Activated CD4-positive, alpha-beta T cell treated with anti-CD3 and anti-CD28 coated beads for 4 hours (primary cell): ENCODE measurements at regions not wholly inside any gene's neighbourhood (a gene's known extent, or its start where the extent isn't known, plus 50 kb on each side); places are given as distances from the start of the nearest gene placed in this dataset.
"Not testable (repeated sequence)": the region's sequence is repeated elsewhere in the genome, so short reads cannot be mapped to it uniquely, and the experiment has no call there.

ENCODE experiments used
- DNase-seq, 2 donors: peaks; one replicate each; pipeline ENCODE4 v3.0.0-alpha.2; 2020

GRCh38 chr13:84098273-84098672, 216.0 kb upstream of the SLITRK1 start:
- DNase-seq, result no peak

GRCh38 chr13:84097148-84097547, 214.9 kb upstream of the SLITRK1 start:
- DNase-seq, result no peak

DNA sequence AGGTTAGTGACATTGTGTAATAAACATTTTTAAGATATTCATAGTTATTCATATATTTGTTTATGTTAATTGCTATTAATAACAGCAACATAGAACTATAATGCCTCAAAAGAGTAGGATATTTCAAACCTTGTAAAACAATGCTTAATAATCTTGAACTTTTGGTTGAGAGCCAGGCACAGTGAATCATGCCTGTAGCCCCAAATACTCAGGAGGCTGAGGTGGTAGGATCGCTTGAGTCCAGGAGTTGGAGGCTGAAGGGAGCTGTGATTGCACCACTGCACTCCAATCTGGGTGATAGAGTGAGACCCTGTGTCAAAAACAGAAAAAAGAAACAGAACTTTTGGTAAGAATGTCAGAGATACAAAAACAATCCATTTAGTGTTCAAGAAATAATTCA, 213.9 kb upstream of the SLITRK1 start:
- no peak for DNase-seq

DNA sequence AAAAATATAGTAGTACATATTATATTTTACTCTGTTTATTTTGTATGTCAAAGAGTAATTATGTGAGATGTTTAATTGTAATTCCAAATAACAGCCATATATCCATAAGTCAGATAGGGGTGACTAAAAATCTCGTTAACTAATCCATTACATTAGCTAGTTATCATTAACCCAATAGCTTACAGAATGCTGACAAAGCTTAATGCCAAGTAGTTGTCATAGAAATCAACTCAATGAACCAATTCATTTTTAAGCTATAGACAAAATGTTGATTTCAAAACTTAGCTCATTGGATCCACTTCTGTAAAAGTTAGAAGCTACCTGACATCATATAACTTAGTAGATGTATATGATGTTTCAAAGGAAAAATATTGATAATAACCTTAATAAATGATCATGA, 206.7 kb upstream of the SLITRK1 start:
- no peak for DNase-seq

- DNase-seq, result no peak
Observed at GRCh38 chr13:84086847-84087162, 204.5 kb upstream of the SLITRK1 start.

DNA sequence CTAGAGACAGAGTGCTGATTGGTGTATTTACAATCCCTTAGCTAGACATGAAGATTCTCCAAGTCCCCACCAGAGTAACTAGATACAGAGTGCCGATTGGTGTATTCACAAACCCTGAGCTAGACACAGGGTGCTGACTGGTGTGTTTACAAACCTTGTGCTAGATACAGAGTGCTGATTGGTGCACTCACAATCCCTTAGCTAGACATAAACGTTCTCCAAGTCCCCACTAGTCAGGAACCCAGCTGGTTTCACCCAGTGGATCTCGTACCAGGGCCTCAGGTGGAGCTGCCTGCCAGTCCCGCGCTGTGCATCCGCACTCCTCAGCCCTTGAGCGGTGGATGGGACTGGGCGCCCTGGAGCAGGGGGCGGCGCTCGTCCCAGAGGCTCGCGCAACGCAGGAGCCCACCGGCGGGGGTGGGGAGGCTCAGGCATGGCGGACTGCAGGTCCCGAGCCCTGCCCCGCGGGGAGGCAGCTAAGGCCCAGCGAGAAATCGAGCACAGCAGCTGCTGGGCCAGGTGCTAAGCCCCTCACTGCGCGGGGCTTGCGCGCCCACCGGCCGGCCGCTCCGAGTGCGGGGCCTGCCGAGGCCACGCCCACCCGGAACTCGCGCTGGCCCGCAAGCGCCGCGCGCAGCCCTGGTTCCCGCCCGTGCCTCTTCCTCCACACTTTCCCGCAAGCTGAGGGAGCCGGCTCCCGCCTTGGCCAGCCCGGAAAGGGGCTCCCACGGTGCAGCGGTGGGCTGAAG, 204.0 kb upstream of the SLITRK1 start:
- DNase-seq, result not testable (repeated sequence)

DNA sequence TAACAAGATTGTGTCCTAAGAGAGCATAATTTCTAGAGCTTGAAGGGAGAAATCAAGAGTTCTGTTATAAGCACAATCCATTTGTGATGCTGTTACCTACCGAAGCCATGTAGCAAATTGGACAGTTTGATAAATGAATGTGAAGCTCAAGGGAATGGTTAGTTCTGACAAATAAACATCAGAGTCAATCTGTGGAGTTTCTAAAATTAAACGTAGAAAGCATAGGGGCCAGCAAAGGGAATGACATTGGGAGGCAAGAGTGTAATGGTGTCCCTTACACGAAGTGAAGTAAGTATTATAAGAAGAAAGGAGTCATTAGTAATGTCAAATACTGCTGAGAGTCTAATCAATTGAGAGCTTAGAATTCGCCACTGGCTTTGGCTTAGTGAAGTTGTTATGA, 200.2 kb upstream of the SLITRK1 start:
- DNase-seq, result no peak

- no peak for DNase-seq
Observed at GRCh38 chr13:84080748-84081530, 198.7 kb upstream of the SLITRK1 start.

DNA sequence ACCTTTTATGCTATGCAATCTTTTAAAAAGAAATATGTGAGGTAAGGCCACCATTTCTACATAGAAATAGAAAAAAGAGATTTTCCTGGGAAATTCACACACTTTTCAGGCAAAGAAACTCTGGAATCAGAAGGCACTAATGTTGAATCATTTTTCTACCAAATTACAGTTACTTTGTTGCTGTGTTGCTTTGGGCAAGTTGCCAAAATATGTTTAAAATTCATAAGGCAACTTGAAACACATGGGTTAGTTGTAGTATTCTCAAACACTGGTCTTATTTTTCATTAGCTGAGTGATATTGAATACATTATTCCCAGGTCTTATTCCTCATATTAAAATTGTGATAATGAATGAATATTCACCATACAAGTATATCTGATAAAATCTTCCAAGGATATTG, 195.0 kb upstream of the SLITRK1 start:
- DNase-seq, result no peak

DNA sequence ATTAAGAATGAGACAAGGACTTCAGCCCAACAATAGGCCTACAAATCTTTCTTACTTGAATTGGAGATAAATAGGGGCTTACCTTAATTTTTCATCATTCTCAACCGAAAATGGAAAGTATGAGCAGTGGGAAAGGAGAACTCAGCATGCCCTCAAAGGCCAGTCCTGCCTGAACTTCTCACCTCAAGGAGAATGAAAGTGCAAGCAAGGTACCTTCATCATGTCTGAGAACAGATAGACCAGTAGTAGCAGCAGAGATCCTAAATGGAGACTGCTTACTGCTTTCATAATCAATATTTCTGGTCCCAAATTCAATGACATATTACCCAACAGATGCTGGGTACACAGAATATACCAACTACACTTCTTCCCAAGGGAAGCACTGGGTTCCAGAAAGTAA, 194.0 kb upstream of the SLITRK1 start:
- no peak for DNase-seq

DNA sequence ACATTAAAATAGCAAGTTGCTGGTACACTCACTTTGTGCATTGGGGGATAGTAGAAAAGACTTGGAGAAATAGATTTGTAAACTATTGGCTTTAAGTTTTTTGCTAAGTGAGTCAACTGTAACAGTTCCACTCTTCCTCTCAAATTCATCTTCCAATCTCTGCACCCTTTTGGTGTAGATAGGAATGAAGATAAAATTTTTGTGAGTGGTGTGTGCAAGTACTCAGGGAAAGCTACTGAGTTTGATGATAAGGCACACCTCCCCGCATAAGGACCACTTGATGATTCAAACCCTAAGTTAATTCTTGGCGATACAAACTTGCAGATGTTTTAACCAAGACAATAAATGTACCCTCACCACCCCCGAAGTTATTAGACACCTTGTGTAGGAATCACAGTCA, 168.3 kb upstream of the SLITRK1 start:
- DNase-seq, result no peak

DNA sequence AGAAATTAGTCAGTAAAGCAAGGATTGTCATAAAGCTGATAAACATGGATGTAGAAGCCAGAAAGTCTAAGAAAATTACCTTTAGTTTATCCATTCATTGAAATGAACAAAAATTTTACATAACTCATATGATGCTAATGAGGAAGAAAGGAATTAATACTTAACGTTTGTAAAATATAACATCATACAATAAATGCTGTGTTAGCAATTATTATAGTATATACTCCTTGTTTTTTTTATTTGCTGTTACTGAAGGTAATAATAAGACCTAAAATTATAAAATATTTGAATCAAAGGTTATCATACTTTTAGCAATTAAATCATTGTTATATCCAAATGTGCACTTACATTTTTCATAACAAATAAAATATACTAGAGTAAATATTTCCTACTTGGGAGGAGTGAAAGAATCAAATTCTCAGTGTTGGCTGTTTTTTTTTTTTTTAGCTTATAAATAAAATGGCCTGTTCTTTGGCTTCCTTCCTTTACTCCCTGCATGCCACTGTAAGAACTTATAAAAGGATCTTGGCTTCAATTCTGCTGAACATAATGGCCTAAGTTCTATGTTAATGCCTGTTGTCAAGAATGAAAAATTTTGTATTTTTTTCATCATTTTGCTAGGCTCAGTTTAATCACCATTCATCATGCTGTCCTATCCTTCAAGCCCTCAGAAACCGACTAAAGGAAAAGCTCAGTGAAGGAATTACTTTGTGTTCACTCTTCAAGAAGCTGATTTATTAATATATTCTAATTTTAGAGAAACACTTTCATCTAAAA, 167.4 kb upstream of the SLITRK1 start:
- DNase-seq, result no peak

DNA sequence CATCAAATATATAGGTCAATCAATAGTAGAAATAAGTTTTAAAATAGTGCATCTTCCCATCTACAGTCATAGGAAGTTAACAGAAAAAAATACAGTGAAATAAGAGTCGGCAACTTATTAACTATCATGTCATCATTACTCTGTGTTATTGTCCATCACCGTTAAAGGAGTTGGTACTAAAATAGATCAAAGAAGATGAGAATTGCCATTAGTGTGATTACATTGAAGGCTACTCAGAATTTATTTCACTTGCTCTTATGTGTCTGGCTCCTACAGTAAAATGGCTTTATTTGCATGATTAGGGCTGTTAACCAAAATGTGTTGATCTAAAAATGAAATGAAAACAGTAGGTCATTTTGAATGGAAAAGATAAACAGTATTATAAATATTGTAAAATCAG, 162.5 kb upstream of the SLITRK1 start:
- no peak for DNase-seq

GRCh38 chr13:84038001-84038400, 155.7 kb upstream of the SLITRK1 start:
- no peak for DNase-seq

DNA sequence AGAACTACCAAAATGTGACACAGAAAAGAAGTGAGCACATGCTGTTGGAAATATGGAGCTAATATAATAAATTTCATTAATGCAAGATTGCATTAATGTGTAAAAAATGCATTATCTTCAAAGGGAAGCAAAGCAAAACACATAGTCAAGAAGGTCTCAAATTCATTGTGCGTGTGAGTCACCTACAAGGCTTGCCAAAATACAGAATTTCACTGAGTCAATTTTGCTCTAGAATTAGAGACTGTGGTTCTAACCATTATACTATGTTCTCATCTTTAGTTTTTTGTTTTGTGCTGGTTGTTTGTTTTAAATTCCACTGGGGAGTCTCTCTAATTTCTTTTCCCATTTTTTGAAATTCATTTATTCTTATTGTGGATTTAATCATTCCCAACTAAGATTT, 149.8 kb upstream of the SLITRK1 start:
- DNase-seq, result no peak

- DNase-seq, result no peak
Observed at GRCh38 chr13:84031120-84031519, 148.8 kb upstream of the SLITRK1 start.

DNA sequence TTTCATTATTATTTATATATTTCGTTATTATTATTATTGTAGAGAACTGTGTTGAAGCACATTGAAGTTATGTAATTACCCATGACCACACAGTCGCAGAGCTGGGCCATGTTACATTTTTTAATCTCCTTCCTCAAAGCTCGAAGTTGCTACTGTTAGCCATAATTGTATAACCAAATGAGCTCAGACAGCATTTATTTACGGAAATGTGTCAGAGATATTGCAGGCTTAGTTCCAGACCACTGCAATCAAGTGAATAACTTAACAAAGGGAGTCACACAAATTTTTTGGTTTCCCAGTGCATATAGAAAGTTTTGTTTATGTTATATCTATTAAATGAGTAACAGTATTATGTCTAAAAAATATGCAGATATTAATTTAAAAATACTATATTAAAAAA, 147.1 kb upstream of the SLITRK1 start:
- no peak for DNase-seq

DNA sequence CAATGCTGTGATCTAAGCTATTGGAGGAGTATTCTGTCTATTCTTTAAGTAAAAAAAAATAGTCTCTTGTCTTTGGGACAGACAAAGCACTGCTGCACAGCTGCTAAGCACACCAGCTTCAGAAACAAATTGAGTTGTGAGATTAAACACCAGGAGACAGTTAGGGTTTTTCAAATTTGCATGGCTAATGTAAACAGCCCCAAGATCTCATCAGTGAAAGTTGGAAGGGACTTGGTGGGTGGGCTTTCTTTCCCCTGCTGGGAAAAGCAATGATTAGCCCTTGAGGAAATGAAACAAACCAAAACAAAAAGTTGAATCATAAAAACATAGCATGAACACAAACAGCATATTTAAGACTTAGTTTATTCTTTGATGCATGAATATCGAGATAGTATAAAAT, 143.6 kb upstream of the SLITRK1 start:
- DNase-seq, result no peak

DNA sequence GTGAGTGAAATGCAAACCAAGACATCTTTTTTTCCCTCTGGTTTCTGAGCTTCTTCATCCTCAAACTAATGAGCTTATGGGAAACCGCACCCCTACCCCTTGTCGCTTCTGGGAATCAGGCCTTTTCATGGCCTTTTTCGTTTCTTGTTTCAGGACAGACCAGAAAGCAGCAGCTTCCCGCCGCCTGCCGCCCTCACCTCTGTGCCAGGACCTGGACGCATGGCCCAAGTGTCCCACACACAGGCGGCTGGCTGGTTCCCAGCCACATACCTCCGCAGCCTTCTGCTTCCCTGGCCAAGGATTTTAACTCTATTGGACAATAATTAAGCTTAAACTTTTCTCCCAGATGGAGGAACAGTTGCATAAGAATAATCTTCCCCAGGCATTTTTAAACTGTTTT, 114.1 kb upstream of the SLITRK1 start:
- DNase-seq, result no peak

GRCh38 chr13:83995930-83996329, 113.7 kb upstream of the SLITRK1 start:
- DNase-seq, result no peak

DNA sequence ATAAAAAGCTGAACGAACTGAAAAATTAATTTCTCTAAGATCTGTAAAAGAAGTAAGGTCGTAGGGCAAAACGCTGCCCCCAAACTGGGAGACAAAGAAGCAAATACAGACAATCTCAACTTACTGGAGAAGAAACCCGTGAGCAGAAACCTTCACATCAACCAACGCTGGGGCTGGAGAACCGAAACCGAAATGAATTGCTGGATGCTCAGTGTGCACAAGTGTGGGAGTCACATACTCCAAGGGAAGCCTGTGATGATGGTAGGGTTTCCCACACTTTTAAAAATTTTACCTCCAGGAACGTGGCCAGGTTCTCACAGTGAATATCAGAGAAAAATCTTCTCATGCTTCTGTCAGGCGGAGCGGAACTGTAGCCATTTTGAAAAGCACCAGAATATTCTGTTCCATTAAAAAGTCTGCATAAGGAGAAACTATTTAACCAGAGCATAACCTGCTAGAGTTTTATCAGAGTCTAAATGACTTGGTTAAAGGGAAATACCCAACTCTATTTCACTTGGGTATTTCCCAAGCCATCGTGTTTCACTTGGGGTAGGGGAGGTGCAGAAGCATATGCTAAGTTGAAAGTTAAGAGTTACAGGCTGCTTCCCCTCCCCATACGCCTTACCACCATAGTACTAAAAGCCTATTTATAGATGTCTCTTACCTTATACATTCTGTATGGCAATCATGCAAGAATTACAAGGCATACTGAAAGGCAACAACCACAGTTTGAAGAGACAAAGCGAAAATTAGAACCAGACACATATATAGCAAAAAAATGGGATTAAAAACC, 110.5 kb upstream of the SLITRK1 start:
- DNase-seq, result no peak

DNA sequence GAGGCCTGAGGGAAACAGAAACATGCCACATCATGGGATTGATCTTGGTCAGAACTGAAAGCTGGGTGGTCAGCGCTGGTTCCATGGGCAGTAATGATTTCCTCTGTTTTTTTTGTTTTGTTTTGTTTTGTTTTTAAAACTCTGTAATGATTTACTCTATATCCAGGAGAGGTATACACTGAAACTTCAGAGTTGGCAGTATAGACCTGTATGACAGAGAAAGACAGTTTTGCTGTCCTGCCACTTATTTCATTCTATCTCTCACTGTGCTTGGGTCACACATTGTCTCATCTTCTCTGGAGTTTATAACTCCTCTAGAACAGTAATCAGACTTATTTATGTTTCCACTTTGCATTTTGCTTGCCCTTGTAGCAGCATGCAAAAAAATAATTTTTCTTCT, 105.1 kb upstream of the SLITRK1 start:
- no peak for DNase-seq

DNA sequence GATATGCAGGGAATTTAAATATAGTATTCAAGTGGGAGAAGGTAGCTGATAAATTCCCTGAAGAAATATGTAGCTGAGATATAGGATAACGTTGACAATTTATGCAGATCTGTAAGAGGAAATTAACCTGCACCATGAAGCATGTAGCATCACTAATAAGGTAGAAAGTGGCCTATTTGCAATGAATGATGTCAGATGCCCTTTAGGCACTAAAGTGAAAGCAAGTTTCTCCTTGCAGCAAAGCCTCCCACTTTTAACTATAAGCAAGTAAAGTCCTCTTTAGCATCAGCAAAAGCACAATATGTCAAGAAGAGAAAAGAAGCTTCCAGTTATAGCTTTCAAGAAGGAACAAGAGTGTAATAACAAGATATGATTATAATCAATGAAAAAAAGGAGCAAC, 102.5 kb upstream of the SLITRK1 start:
- DNase-seq, result no peak
